Ovary (tissue), 7 donors: ENCODE measurements at regions not wholly inside any gene's neighbourhood (a gene's known extent, or its start where the extent isn't known, plus 50 kb on each side); places are given as distances from the start of the nearest gene placed in this dataset.

Experiments
- DNase-seq, 5 donors: peaks; one replicate each; pipeline ENCODE4 v3.0.0-alpha.2; 2019 to 2020
- H3K27ac ChIP-seq, 2 donors: fragments of 200-600 bp; one replicate each; pipeline versions ENCODE4 v1.5.1 to v1.8.0; 2019 to 2022
- H3K27me3 ChIP-seq: fragments of 200-600 bp; one replicate; pipeline ENCODE4 v1.8.0; 2022
- H3K36me3 ChIP-seq: fragments of 200-600 bp; sonication (generic); one replicate; pipeline ENCODE4 v1.5.1; 2019
- H3K4me1 ChIP-seq: one replicate; pipeline ENCODE4 v1.8.1; 2013; ENCODE audit warnings: mild to moderate bottlenecking, moderate library complexity; ENCODE audit not compliant: insufficient read depth
- H3K4me3 ChIP-seq: fragments of 200-600 bp; sonication (generic); one replicate; pipeline ENCODE4 v1.5.1; 2017
- H3K9me3 ChIP-seq, 2 donors: fragments of 200-600 bp in 1 of 2; sonication (generic) in 1 of 2; one replicate each; pipeline versions ENCODE4 v1.5.1 to v1.8.1; 2013 to 2019; ENCODE audit warnings: mild to moderate bottlenecking in 1 of 2, moderate library complexity in 1 of 2
- CTCF ChIP-seq, 3 donors: fragments of 450-650 bp in 2 of 3; fragments of 200-600 bp in 1 of 3; IDR thresholded peaks; one replicate each; pipeline versions ENCODE4 v1.5.1 to v1.8.0; 2016 to 2022; ENCODE audit warnings: antibody characterized with exemption in 3 of 3, mild to moderate bottlenecking in 1 of 3
- EP300 ChIP-seq: sonication (generic); formaldehyde crosslinking; IDR thresholded peaks from one replicate; pipeline ENCODE4 v1.6.1; 2017; ENCODE audit warnings: antibody characterized with exemption
- POLR2A ChIP-seq: fragments of 450-650 bp; IDR thresholded peaks from one replicate; pipeline ENCODE4 v1.6.1; 2017; ENCODE audit warnings: antibody characterized with exemption, mild to moderate bottlenecking, moderate library complexity
- WGBS, 3 donors: extraction: QIAGEN DNeasy Blood & Tissue Kit in 1 of 3; methylation state at CpG; one replicate each; pipeline versions ENCODE4 v1.1.5 to v1.1.7; 2013 to 2017; 5-methylcytosine and 5-hydroxymethylcytosine counted together
- intact Hi-C, 4 donors: fragments of 100-400 bp; cut with DNase I; formaldehyde crosslinking; loops; one replicate each; pipeline versions ENCODE4 v1.11.0 to v1.15.1; 2022 to 2023
- donor health status: DM: no; HTN: no; CAD: no; lungs with moderate emphysema.
- donor health status: DM: no; HTN: no; CAD: no.
- donor health status: Bipolar disorder and iron deficiency.
- donor health status: DM: no; HTN: no; CAD: no.
- donor health status: DM: yes; HTN: yes; CAD: no.

DNA sequence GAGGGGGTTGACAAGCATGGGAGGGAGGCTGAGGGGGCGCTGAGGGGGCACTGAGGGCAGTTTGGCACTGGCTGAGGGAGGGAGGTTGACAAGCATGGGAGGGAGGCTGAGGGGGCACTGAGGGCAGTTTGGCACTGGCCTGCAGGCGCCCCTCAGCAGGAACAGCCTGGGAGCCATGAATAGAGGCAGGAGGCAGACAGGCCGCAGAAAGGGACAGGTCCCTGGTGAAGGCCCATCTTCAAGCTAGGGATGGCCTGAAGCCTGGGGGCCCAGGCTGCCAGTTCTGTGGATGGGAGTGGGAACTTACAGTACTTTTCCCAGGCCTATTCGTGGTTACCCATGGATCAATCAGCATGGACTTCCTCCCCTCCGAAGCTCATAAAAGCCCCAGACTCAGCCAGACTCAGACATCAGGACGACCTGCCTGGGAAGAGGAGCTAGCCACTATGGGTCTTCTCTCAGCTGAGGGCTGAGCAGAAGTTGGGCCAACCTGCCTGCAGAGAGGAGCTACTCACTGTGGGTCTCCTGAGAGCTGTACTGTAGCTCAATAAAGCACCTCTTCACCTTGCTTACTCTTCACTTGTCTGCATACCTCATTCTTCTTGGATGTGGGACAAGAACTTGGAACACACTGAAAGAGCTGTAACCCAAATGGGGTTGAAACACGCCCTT, 72.8 kb upstream of the BRD7 start:
- intact Hi-C loops = no loop called here
- H3K4me1 ChIP-seq = no peaks in the 10 kb centered on the region
- peaks cover 0 to 5% of the 10 kb centered on the region in 2 donors for H3K9me3 ChIP-seq
- H3K27ac ChIP-seq = no peak overlapping the region
- DNase-seq = no peak
- 50 to 64% (median 57%) methylated on average over 6 to 7 of the region's 7 CpGs for WGBS, 3 donors
- H3K27me3 ChIP-seq = no peaks in the 10 kb centered on the region
- H3K36me3 ChIP-seq = no peaks in the 10 kb centered on the region
- no peak overlapping the region for H3K4me3 ChIP-seq
- no peak for TF ChIP-seq EP300
- no peak for TF ChIP-seq CTCF (IDR thresholded peaks at IDR 0.05)
- no peak for TF ChIP-seq POLR2A

- Histone ChIP-seq H3K9me3 (peaks cover 0 to 5% of the 10 kb centered on the region in 2 donors), H3K27ac (no peak overlapping the region), H3K4me1 (no peaks in the 10 kb centered on the region), H3K36me3 (no peaks in the 10 kb centered on the region), H3K27me3 (no peaks in the 10 kb centered on the region), H3K4me3 (no peak overlapping the region)
- 87 to 90% (median 89%) methylated on average over 4 of the region's 4 CpGs for WGBS, 3 donors
- no peak for DNase-seq
- TF ChIP-seq CTCF (IDR thresholded peaks at IDR 0.05) (no peak), POLR2A (no peak), EP300 (no peak)
- intact Hi-C loops = no loop called here
These were observed 72.2 kb upstream of the BRD7 start for GRCh38 chr16:50440991-50441390.

- Histone ChIP-seq H3K9me3 (peaks cover 0 to 5% of the 10 kb centered on the region in 2 donors), H3K4me1 (no peaks in the 10 kb centered on the region), H3K27me3 (no peaks in the 10 kb centered on the region), H3K27ac (no peak overlapping the region), H3K36me3 (no peaks in the 10 kb centered on the region), H3K4me3 (no peak overlapping the region)
- no peak for TF ChIP-seq EP300
- no peak for TF ChIP-seq POLR2A
- no peak for TF ChIP-seq CTCF (IDR thresholded peaks at IDR 0.05)
- DNase-seq = no peak
- 53 to 88% (median 77%) methylated on average over 2 of the region's 2 CpGs for WGBS, 3 donors
- intact Hi-C loops = no loop called here
These were observed 71.7 kb upstream of the BRD7 start for GRCh38 chr16:50440531-50440930.

DNA sequence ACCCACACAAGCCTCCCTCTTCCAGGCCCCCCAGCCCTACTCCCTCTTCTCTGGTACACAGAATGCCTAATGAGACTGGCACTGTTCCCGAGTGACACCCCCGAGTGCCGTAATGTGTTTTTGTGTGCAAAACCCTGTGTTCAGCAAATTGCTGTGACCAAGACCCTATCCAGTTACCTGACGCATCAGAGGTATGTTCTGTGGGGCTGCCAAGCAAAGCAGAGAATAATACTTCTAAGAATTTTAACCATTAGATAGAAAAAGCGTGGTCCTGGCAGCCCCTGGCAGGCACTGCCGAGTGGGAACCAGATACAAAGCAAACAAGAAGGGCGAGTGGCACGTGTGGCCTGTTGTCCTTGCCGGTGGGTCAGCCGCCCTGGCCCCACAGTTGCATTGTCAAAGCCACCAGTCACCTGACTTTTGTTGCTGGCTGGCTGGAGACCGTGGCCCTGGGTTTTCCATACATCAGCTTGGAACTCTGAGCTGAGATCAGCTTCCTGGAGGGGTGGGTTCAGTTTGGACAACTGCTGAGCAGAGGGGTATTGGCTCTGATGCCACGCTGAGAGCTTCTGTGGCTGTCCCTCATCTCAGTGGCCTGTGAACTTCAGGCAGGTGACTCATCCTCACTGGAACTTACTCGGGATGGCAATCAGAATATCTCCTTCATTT, 69.1 kb upstream of the BRD7 start:
- H3K4me1 ChIP-seq = no peaks in the 10 kb centered on the region
- no peaks in the 10 kb centered on the region for H3K36me3 ChIP-seq
- 74 to 76% (median 74%) methylated on average over 13 of the region's 13 CpGs for WGBS, 3 donors
- no peak overlapping the region for H3K27ac ChIP-seq
- H3K27me3 ChIP-seq = no peaks in the 10 kb centered on the region
- DNase-seq = no peak
- H3K4me3 ChIP-seq = no peak overlapping the region
- no peak for TF ChIP-seq CTCF (IDR thresholded peaks at IDR 0.05)
- TF ChIP-seq EP300 = no peak
- TF ChIP-seq POLR2A = no peak
- peaks cover 0 to 5% of the 10 kb centered on the region in 2 donors for H3K9me3 ChIP-seq
- intact Hi-C loops = no loop called here
